Liver (tissue), 8 donors: ENCODE measurements at regions not wholly inside any gene's neighbourhood (a gene's known extent, or its start where the extent isn't known, plus 50 kb on each side); places are given as distances from the start of the nearest gene placed in this dataset.

ENCODE experiments used
- DNase-seq: peaks from one replicate; pipeline ENCODE4 v3.0.0-alpha.2; 2017; ENCODE audit warnings: low spot score
- H3K27ac ChIP-seq, 2 donors: one replicate each; pipeline ENCODE4 v1.7.0; 2013; ENCODE audit warnings: inconsistent platforms in 2 of 2, low read length in 2 of 2, control low read depth in 1 of 2, low read depth in 1 of 2, mild to moderate bottlenecking in 1 of 2
- H3K27me3 ChIP-seq, 4 donors: one replicate each; pipeline versions ENCODE4 v1.6.1 to v1.7.0; 2013; ENCODE audit warnings: low read length in 3 of 4, inconsistent platforms in 1 of 4, mild to moderate bottlenecking in 1 of 4, moderate library complexity in 1 of 4; ENCODE audit not compliant: control insufficient read depth in 4 of 4, insufficient read depth in 4 of 4
- H3K36me3 ChIP-seq, 4 donors: one replicate each; pipeline versions ENCODE4 v1.6.1 to v1.7.0; 2013; ENCODE audit warnings: low read length in 3 of 4, mild to moderate bottlenecking in 3 of 4, low read depth in 1 of 4, moderate library complexity in 1 of 4; ENCODE audit not compliant: control insufficient read depth in 4 of 4, insufficient read depth in 3 of 4
- H3K4me1 ChIP-seq, 4 donors: one replicate each; pipeline versions ENCODE4 v1.6.1 to v1.7.0; 2013; ENCODE audit warnings: low read length in 3 of 4, mild to moderate bottlenecking in 3 of 4, moderate library complexity in 1 of 4; ENCODE audit not compliant: control insufficient read depth in 4 of 4, insufficient read depth in 4 of 4
- H3K4me3 ChIP-seq, 3 donors: one replicate each; pipeline versions ENCODE4 v1.6.1 to v1.7.0; 2013; ENCODE audit warnings: low read length in 3 of 3, control low read depth in 1 of 3, low read depth in 1 of 3, mild to moderate bottlenecking in 1 of 3
- H3K9ac ChIP-seq, 2 donors: one replicate each; pipeline ENCODE4 v1.7.0; 2013; ENCODE audit warnings: low read length in 2 of 2, mild to moderate bottlenecking in 2 of 2, moderate library complexity in 2 of 2, control low read depth in 1 of 2, low read depth in 1 of 2
- H3K9me3 ChIP-seq, 4 donors: one replicate each; pipeline versions ENCODE4 v1.6.1 to v1.7.0; 2013; ENCODE audit warnings: low read length in 3 of 4; ENCODE audit not compliant: control insufficient read depth in 4 of 4
- ATF3 ChIP-seq: IDR thresholded peaks from 2 replicates; pipeline ENCODE4 v1.6.1; 2016; ENCODE audit warnings: antibody characterized with exemption
- CTCF ChIP-seq: fragments of 150-350 bp; IDR thresholded peaks from 2 replicates; pipeline ENCODE4 v1.5.1; 2017; ENCODE audit warnings: improper control_type of control experiment, low read depth, low read length; ENCODE audit not compliant: missing input control
- EGR1 ChIP-seq, 2 donors: IDR thresholded peaks; 2 replicates each; pipeline ENCODE4 v1.6.1; 2016 to 2018; ENCODE audit warnings: antibody characterized with exemption in 2 of 2, low read depth in 2 of 2
- FOXA1 ChIP-seq: IDR thresholded peaks from 2 replicates; pipeline ENCODE4 v1.6.1; 2016; ENCODE audit warnings: antibody characterized with exemption
- FOXA2 ChIP-seq: IDR thresholded peaks from 2 replicates; pipeline ENCODE4 v1.6.1; 2016; ENCODE audit warnings: antibody characterized with exemption
- GABPA ChIP-seq, 2 donors: IDR thresholded peaks in 1 of 2; conservative IDR thresholded peaks in 1 of 2; 2 replicates each; pipeline ENCODE4 v1.6.1; 2016; ENCODE audit warnings: antibody characterized with exemption in 2 of 2, mild to moderate bottlenecking in 1 of 2, moderate library complexity in 1 of 2
- HNF4A ChIP-seq, 2 donors: conservative IDR thresholded peaks; 2 replicates each; pipeline ENCODE4 v1.6.1; 2016; ENCODE audit warnings: antibody characterized with exemption in 2 of 2, mild to moderate bottlenecking in 2 of 2
- HNF4G ChIP-seq: IDR thresholded peaks from 2 replicates; pipeline ENCODE4 v1.6.1; 2016; ENCODE audit warnings: antibody characterized with exemption
- JUND ChIP-seq, 2 donors: IDR thresholded peaks; 2 replicates each; pipeline ENCODE4 v1.6.1; 2016; ENCODE audit warnings: antibody characterized with exemption in 2 of 2
- MAX ChIP-seq: IDR thresholded peaks from 2 replicates; pipeline ENCODE4 v1.6.1; 2016; ENCODE audit warnings: antibody characterized with exemption
- NR2F2 ChIP-seq: IDR thresholded peaks from 2 replicates; pipeline ENCODE4 v1.6.1; 2016; ENCODE audit warnings: antibody characterized with exemption
- RAD21 ChIP-seq, 2 donors: IDR thresholded peaks; 2 replicates each; pipeline ENCODE4 v1.6.1; 2016; ENCODE audit warnings: antibody characterized with exemption in 2 of 2, mild to moderate bottlenecking in 2 of 2
- REST ChIP-seq: IDR thresholded peaks from 2 replicates; pipeline ENCODE4 v1.6.1; 2016; ENCODE audit warnings: antibody characterized with exemption, mild to moderate bottlenecking
- RXRA ChIP-seq, 2 donors: IDR thresholded peaks; 2 replicates each; pipeline ENCODE4 v1.6.1; 2017 to 2018; ENCODE audit warnings: antibody characterized with exemption in 2 of 2, mild to moderate bottlenecking in 1 of 2
- SP1 ChIP-seq: IDR thresholded peaks from 2 replicates; pipeline ENCODE4 v1.6.1; 2018; ENCODE audit warnings: antibody characterized with exemption, mild to moderate bottlenecking
- TAF1 ChIP-seq: conservative IDR thresholded peaks from 2 replicates; pipeline ENCODE4 v1.6.1; 2016; ENCODE audit warnings: antibody characterized with exemption, mild to moderate bottlenecking
- YY1 ChIP-seq: IDR thresholded peaks from 2 replicates; pipeline ENCODE4 v1.6.1; 2016; ENCODE audit warnings: antibody characterized with exemption, mild to moderate bottlenecking
- ZBTB33 ChIP-seq: IDR thresholded peaks from 2 replicates; pipeline ENCODE4 v1.6.1; 2016; ENCODE audit warnings: antibody characterized with exemption
- WGBS: extraction: QIAGEN DNeasy Blood & Tissue Kit; methylation state at CpG from one replicate; pipeline ENCODE4 v1.1.7; 2013; 5-methylcytosine and 5-hydroxymethylcytosine counted together
- donor health status: healthy.
- donor health status: healthy.
- donor health status: healthy.
- donor health status: healthy.
- donor health status: healthy.

- Histone ChIP-seq H3K36me3 (no peaks in the 10 kb centered on the region), H3K4me1 (no peaks in the 10 kb centered on the region), H3K9ac (no peak overlapping the region), H3K27me3 (no peaks in the 10 kb centered on the region), H3K27ac (no peak overlapping the region), H3K4me3 (no peak overlapping the region), H3K9me3 (no peaks in the 10 kb centered on the region)
- DNase-seq, result no peak
- 93% methylated on average over 15 of the region's 15 CpGs for WGBS
- no peak for TF ChIP-seq MAX
- no peak for TF ChIP-seq ZBTB33
- no peak for TF ChIP-seq TAF1
- TF ChIP-seq GABPA (IDR thresholded peaks at IDR 0.05 in 1 of 2, conservative IDR thresholded peaks at IDR 0.05 in 1 of 2), result no peak
Observed at GRCh38 chr4:123023647-123024046, 101.2 kb upstream of the NUDT6 start.

- 78% methylated on average over 6 of the region's 6 CpGs for WGBS
- H3K9me3 ChIP-seq, result no peaks in the 10 kb centered on the region
Observed at GRCh38 chr4:123024710-123025109, 102.3 kb upstream of the NUDT6 start.

More at GRCh38 chr4:123024710-123025109, 102.3 kb upstream of the NUDT6 start:
- DNase-seq, result no peak
- no peak overlapping the region for H3K9ac ChIP-seq
- no peaks in the 10 kb centered on the region for H3K27me3 ChIP-seq
- no peaks in the 10 kb centered on the region for H3K36me3 ChIP-seq
- H3K27ac ChIP-seq, result no peak overlapping the region
- H3K4me3 ChIP-seq, result no peak overlapping the region
- no peaks in the 10 kb centered on the region for H3K4me1 ChIP-seq
- TF ChIP-seq YY1 (no peak), TAF1 (no peak), EGR1 (IDR thresholded peaks at IDR 0.05; ENCODE audit: low read depth in 2 of 2) (no peak), NR2F2 (no peak), JUND (IDR thresholded peaks at IDR 0.05) (no peak), FOXA1 (no peak), FOXA2 (no peak), GABPA (IDR thresholded peaks at IDR 0.05 in 1 of 2, conservative IDR thresholded peaks at IDR 0.05 in 1 of 2) (no peak), MAX (no peak), ZBTB33 (no peak), HNF4G (no peak), HNF4A (conservative IDR thresholded peaks at IDR 0.05) (no peak), REST (no peak), RXRA (IDR thresholded peaks at IDR 0.05) (no peak), ATF3 (no peak), CTCF (no peak), SP1 (no peak), RAD21 (IDR thresholded peaks at IDR 0.05) (no peak)
